ENCODE measurements at regions not wholly inside any gene's neighbourhood (a gene's known extent, or its start where the extent isn't known, plus 50 kb on each side); places are given as distances from the start of the nearest gene placed in this dataset.

- Histone ChIP-seq H3K4me1 (ENCODE audit: control insufficient read depth, insufficient read depth, low read length) (no peaks in the 10 kb centered on the region), H3K9me3 (ENCODE audit: control insufficient read depth, insufficient read depth, low read depth, low read length) (no peaks in the 10 kb centered on the region), H3K4me3 (ENCODE audit: low read depth, low read length) (no peak overlapping the region), H3K27ac (ENCODE audit: extremely low read depth, low read depth, low read length) (no peak overlapping the region), H3K36me3 (ENCODE audit: control insufficient read depth in 2 of 2, insufficient read depth in 1 of 2, low read length in 2 of 2) (no peaks in the 10 kb centered on the region)
- ChIA-PET CTCF (interaction anchor here (0.6 kb wide), 1 partner anchor 84 kb away, joined by 3 read pairs; no protein-coding TSS in a partner anchor), POLR2A (no interaction called here)
- TF ChIP-seq ZSCAN4 (tag by site-specific recombination; IDR thresholded peaks at IDR 0.05) (no peak), ZNF664 (tag by site-specific recombination; IDR thresholded peaks at IDR 0.05) (no peak), GLI4 (tag by site-specific recombination; IDR thresholded peaks at IDR 0.05) (no peak), ZNF366 (tag by site-specific recombination; conservative IDR thresholded peaks at IDR 0.05) (no peak), KLF10 (tag by site-specific recombination; IDR thresholded peaks at IDR 0.05) (no peak)
These were observed 63.7 kb upstream of the CAMK1G start for GRCh38 chr1:209519786-209520185.

GRCh38 chr1:209522826-209523225, 60.7 kb upstream of the CAMK1G start:
- Histone ChIP-seq H3K36me3 (ENCODE audit: control insufficient read depth in 2 of 2, insufficient read depth in 1 of 2, low read length in 2 of 2) (no peaks in the 10 kb centered on the region), H3K9me3 (ENCODE audit: control insufficient read depth, insufficient read depth, low read depth, low read length) (no peaks in the 10 kb centered on the region), H3K27ac (ENCODE audit: extremely low read depth, low read depth, low read length) (no peak overlapping the region), H3K4me1 (ENCODE audit: control insufficient read depth, insufficient read depth, low read length) (no peaks in the 10 kb centered on the region), H3K4me3 (ENCODE audit: low read depth, low read length) (no peak overlapping the region)
- TF ChIP-seq ZNF768 (tag by site-specific recombination; IDR thresholded peaks at IDR 0.05), result no peak
- no peak for TF ChIP-seq SP3 (tag by site-specific recombination; IDR thresholded peaks at IDR 0.05)
- no peak for TF ChIP-seq ZNF184 (tag by site-specific recombination; IDR thresholded peaks at IDR 0.05)
- TF ChIP-seq HOXD13 (CRISPR knock-in tag; IDR thresholded peaks at IDR 0.05; ENCODE audit: borderline replicate concordance), result no peak
- TF ChIP-seq ZNF426 (tag by site-specific recombination; IDR thresholded peaks at IDR 0.05), result no peak
- TF ChIP-seq ZNF843 (tag by site-specific recombination; IDR thresholded peaks at IDR 0.05), result no peak
- no peak for TF ChIP-seq ZXDB (tag by site-specific recombination; IDR thresholded peaks at IDR 0.05)
- TF ChIP-seq ZSCAN5A (tag by site-specific recombination; IDR thresholded peaks at IDR 0.05), result no peak
- TF ChIP-seq KLF17 (tag by site-specific recombination; IDR thresholded peaks at IDR 0.05), result no peak
- TF ChIP-seq ZNF37A (tag by site-specific recombination; IDR thresholded peaks at IDR 0.05), result no peak
- no peak for TF ChIP-seq ZNF239 (tag by site-specific recombination; IDR thresholded peaks at IDR 0.05)
- TF ChIP-seq ZBTB6 (tag by site-specific recombination; IDR thresholded peaks at IDR 0.05), result no peak
- TF ChIP-seq ZNF280D (tag by site-specific recombination; IDR thresholded peaks at IDR 0.05), result no peak
- ChIA-PET POLR2A (no interaction called here), CTCF (interaction anchor here (0.6 to 1.7 kb wide), 5 partner anchors 9 to 962 kb away, joined by 3 to 7 read pairs (median 4); no protein-coding TSS in a partner anchor)
